CD14-positive monocyte (primary cell): ENCODE measurements at regions not wholly inside any gene's neighbourhood (a gene's known extent, or its start where the extent isn't known, plus 50 kb on each side); places are given as distances from the start of the nearest gene placed in this dataset.

Source experiments
- DNase-seq, 3 donors: peaks; one replicate each; pipeline ENCODE4 v3.0.0-alpha.2; 2011 to 2022
- H2AFZ ChIP-seq: 2 replicates; pipeline ENCODE4 v1.6.0; 2012; ENCODE audit warnings: mild to moderate bottlenecking, low read depth, low read length, inconsistent platforms; ENCODE audit not compliant: insufficient read depth, poor library complexity, severe bottlenecking
- H3K27ac ChIP-seq, 2 donors: 1 replicate in 1 of 2; 2 replicates in 1 of 2; pipeline ENCODE4 v1.5.1; 2012 to 2013; ENCODE audit warnings: low read length in 2 of 2, control low read depth in 1 of 2, inconsistent platforms in 1 of 2, low read depth in 1 of 2, mild to moderate bottlenecking in 1 of 2
- H3K27me3 ChIP-seq, 2 donors: one replicate each; pipeline versions ENCODE4 v1.6.0 to v1.6.1; 2011 to 2013; ENCODE audit warnings: low read length in 2 of 2; ENCODE audit not compliant: control insufficient read depth in 2 of 2, insufficient read depth in 2 of 2
- H3K36me3 ChIP-seq, 2 donors: replicated peaks in 1 of 2; 1 replicate in 1 of 2; 2 replicates in 1 of 2; pipeline versions ENCODE4 v1.5.1 to v1.6.1; 2012 to 2013; ENCODE audit warnings: low read length in 2 of 2, control low read depth in 1 of 2, inconsistent platforms in 1 of 2, mild to moderate bottlenecking in 1 of 2; ENCODE audit not compliant: insufficient read depth in 2 of 2, control insufficient read depth in 1 of 2
- H3K4me1 ChIP-seq, 2 donors: 1 replicate in 1 of 2; 2 replicates in 1 of 2; pipeline versions ENCODE4 v1.5.1 to v1.6.1; 2012 to 2013; ENCODE audit warnings: low read length in 2 of 2, control low read depth in 1 of 2, inconsistent platforms in 1 of 2, mild to moderate bottlenecking in 1 of 2, moderate library complexity in 1 of 2; ENCODE audit not compliant: insufficient read depth in 2 of 2, control insufficient read depth in 1 of 2
- H3K4me2 ChIP-seq: replicated peaks from 2 replicates; pipeline ENCODE3; 2012; ENCODE audit warnings: low read length, moderate library complexity, mild to moderate bottlenecking; ENCODE audit not compliant: poor library complexity, severe bottlenecking; ENCODE audit errors: extremely low read depth
- H3K4me3 ChIP-seq, 3 experiments: fragments of 200-600 bp in 1 of 3; sonication (generic) in 1 of 3; replicated peaks in 1 of 3; 1 replicate in 2 of 3; 2 replicates in 1 of 3; pipeline ENCODE4 v1.5.1; 2011 to 2013; ENCODE audit warnings: low read length in 3 of 3, mild to moderate bottlenecking in 3 of 3, control low read depth in 2 of 3, low read depth in 2 of 3, inconsistent platforms in 1 of 3, moderate library complexity in 1 of 3
- H3K79me2 ChIP-seq: 2 replicates; pipeline ENCODE4 v1.6.0; 2012; ENCODE audit warnings: mild to moderate bottlenecking, control low read depth, inconsistent platforms, low read length, moderate library complexity; ENCODE audit not compliant: insufficient read depth
- H3K9ac ChIP-seq: 2 replicates; pipeline ENCODE4 v1.6.0; 2017; ENCODE audit warnings: low read length, mild to moderate bottlenecking; ENCODE audit not compliant: insufficient read depth, poor library complexity, severe bottlenecking
- H3K9me3 ChIP-seq, 2 donors: replicated peaks in 1 of 2; 1 replicate in 1 of 2; 2 replicates in 1 of 2; pipeline versions ENCODE4 v1.5.1 to v1.6.1; 2012 to 2013; ENCODE audit warnings: low read length in 2 of 2, control low read depth in 1 of 2; ENCODE audit not compliant: control insufficient read depth in 1 of 2, insufficient read depth in 1 of 2
- H4K20me1 ChIP-seq: 2 replicates; pipeline ENCODE4 v1.6.0; 2012; ENCODE audit warnings: mild to moderate bottlenecking, low read length, control low read depth, moderate library complexity; ENCODE audit not compliant: insufficient read depth
- H3K27ac Mint-ChIP-seq, 7 donors: one replicate each; pipeline ENCODE4 v1.8.0; 2020; ENCODE audit warnings: mild to moderate bottlenecking in 7 of 7, mixed read lengths in 7 of 7, moderate library complexity in 6 of 7, inconsistent platforms in 2 of 7
- H3K27me3 Mint-ChIP-seq, 3 donors: one replicate each; pipeline ENCODE4 v1.8.0; 2021 to 2022; ENCODE audit warnings: low read depth in 3 of 3, mild to moderate bottlenecking in 3 of 3, mixed read lengths in 3 of 3, moderate library complexity in 3 of 3, inconsistent platforms in 1 of 3
- H3K36me3 Mint-ChIP-seq, 2 donors: one replicate each; pipeline ENCODE4 v1.8.0; 2020; ENCODE audit warnings: mixed read lengths in 2 of 2, inconsistent platforms in 1 of 2, mild to moderate bottlenecking in 1 of 2
- H3K4me1 Mint-ChIP-seq: one replicate; pipeline ENCODE4 v1.8.0; 2020; ENCODE audit warnings: mild to moderate bottlenecking, mixed read lengths
- H3K4me3 Mint-ChIP-seq, 2 donors: one replicate each; pipeline ENCODE4 v1.8.0; 2020; ENCODE audit warnings: mild to moderate bottlenecking in 2 of 2, mixed read lengths in 2 of 2, moderate library complexity in 1 of 2
- H3K9me3 Mint-ChIP-seq, 7 donors: one replicate each; pipeline ENCODE4 v1.8.0; 2020 to 2022; ENCODE audit warnings: mixed read lengths in 7 of 7, mild to moderate bottlenecking in 6 of 7, moderate library complexity in 6 of 7, inconsistent platforms in 2 of 7
- CTCF ChIP-seq: fragments of 200-600 bp; IDR thresholded peaks from one replicate; pipeline ENCODE4 v1.8.0; 2022; ENCODE audit warnings: antibody characterized with exemption, mild to moderate bottlenecking
- WGBS: methylation state at CpG from one replicate; pipeline ENCODE4 v1.1.5; 2013; ENCODE audit warnings: missing lambda C conversion rate; ENCODE audit not compliant: insufficient coverage; 5-methylcytosine and 5-hydroxymethylcytosine counted together
- intact Hi-C, 2 donors: fragments of 100-400 bp; cut with micrococcal nuclease; formaldehyde crosslinking; loops; one replicate each; pipeline versions ENCODE4 v1.15.0 to v1.15.1; 2023

DNA sequence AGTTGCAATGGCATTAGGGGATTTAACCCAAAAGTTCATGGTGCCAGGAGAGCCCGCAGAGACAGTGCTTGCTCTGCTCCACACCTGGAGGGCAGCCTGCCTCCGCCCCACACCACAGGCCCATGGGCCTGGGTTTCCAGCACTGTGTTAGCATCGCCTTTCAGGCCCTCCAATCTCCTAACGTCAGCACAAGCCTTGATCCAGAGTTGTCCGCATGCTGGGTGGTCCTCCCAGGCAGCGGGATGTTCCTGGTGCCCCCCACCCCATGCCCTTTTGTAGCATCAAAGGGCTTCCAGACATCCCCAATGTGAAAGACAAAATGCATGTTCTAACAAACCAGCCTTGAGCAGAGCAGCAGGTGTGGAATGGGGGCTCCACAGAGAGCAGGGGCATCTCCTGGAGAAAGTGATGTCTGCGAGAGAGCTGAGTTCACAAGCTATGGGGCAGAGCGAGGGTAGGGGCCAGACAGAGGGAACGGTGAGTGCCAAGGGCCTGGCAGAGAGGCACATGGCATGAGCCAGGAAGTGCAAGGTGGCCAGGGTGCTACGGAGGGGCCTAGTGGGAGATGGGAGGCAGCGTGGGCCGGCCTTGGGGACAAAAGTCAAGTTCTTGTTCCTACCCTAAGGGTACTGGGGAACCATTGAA lies 119.2 kb downstream of the CYP26B1 start:
- Histone ChIP-seq H3K9ac (no peak overlapping the region), H4K20me1 (no peaks in the 10 kb centered on the region), H3K27me3 (no peaks in the 10 kb centered on the region), H3K9me3 (peaks cover 0 to 4% of the 10 kb centered on the region in 2 donors), H2AFZ (no peak overlapping the region), H3K27ac (no peak overlapping the region), H3K4me3 (no peak overlapping the region), H3K36me3 (no peaks in the 10 kb centered on the region), H3K4me2 (no peak overlapping the region), H3K79me2 (no peaks in the 10 kb centered on the region), H3K4me1 (no peaks in the 10 kb centered on the region)
- no peak for DNase-seq
- Mint-ChIP-seq H3K27me3 (peaks cover 3 to 6% (median 5%) of the 10 kb centered on the region in 3 donors), H3K27ac (peak overlapping the region in 1 of 7 donors; percentile 11), H3K9me3 (peaks cover 0 to 9% (median 2%) of the 10 kb centered on the region in 7 donors), H3K4me3 (no peak overlapping the region), H3K4me1 (no peaks in the 10 kb centered on the region), H3K36me3 (no peaks in the 10 kb centered on the region)
- intact Hi-C loops: no loop called here
- no peak for TF ChIP-seq CTCF
- WGBS: 90% methylated on average over 10 of the region's 12 CpGs

DNA sequence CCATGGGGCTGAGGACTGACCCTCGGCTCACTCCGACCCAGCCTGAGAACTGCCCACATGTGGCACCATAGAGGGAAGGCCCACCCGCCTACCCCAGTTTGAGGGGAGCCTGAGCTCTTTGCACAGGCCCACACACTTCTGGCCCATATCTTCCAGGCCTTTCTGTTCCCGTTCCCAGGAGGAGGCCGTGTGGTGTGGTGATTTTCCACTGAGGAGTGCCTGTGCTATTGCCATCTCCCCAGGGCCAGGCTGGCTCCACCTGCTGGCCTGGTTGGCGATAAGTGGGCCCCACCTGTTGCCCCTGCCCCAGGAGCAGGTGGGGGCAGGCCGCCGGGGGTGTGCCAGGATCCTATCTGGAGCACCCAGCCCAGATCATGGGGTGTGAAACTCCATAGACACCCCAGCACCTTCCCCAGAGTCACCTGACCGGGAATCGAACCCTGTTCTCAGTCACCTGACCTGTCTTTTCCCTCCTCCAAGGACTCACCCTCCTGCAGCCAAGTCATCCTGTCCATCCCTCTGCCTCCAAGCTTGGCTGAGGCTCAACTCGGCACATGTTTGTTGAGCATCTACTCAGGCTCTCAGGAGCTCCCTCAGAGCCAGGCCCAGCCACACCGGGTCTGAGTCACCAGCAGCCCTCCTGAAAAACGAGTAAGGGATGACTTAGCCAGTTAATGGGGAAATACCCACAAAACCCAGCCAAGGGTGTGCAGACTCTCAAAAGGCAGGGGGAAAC lies 120.1 kb downstream of the CYP26B1 start:
- Mint-ChIP-seq H3K9me3 (peaks cover 0 to 10% (median 2%) of the 10 kb centered on the region in 7 donors), H3K27me3 (peaks cover 3 to 8% (median 5%) of the 10 kb centered on the region in 3 donors), H3K4me3 (no peak overlapping the region), H3K4me1 (no peaks in the 10 kb centered on the region), H3K36me3 (no peaks in the 10 kb centered on the region), H3K27ac (no peak overlapping the region)
- no peaks in the 10 kb centered on the region for H3K79me2 ChIP-seq
- 91% methylated on average over 11 of the region's 13 CpGs for WGBS
- H4K20me1 ChIP-seq: no peaks in the 10 kb centered on the region
- no peak for TF ChIP-seq CTCF
- H3K4me2 ChIP-seq: no peak overlapping the region
- no peak for DNase-seq
- H3K36me3 ChIP-seq: no peaks in the 10 kb centered on the region
- no peak overlapping the region for H3K4me3 ChIP-seq
- H3K9me3 ChIP-seq: peaks cover 0 to 4% of the 10 kb centered on the region in 2 donors
- no peak overlapping the region for H3K9ac ChIP-seq
- no peaks in the 10 kb centered on the region for H3K27me3 ChIP-seq
- no peaks in the 10 kb centered on the region for H3K4me1 ChIP-seq
- intact Hi-C loops: no loop called here
- no peak overlapping the region for H2AFZ ChIP-seq
- no peak overlapping the region for H3K27ac ChIP-seq
